SK-MEL-5 (cell line): ENCODE measurements at regions not wholly inside any gene's neighbourhood (a gene's known extent, or its start where the extent isn't known, plus 50 kb on each side); places are given as distances from the start of the nearest gene placed in this dataset.

Experiments used
- DNase-seq: peaks from one replicate; pipeline ENCODE4 v3.0.0-alpha.2; 2016; ENCODE audit warnings: low read depth, low spot score
- in situ Hi-C: cut with HindIII; loops from 2 replicates; pipeline ENCODE4 v1.10.0; 2016; ENCODE audit warnings: low sequenced_read_pairs, high pct_unique_total_duplicates, low pct_unique_long_range_greater_than_20kb

GRCh38 chr18:29012364-29012763 is 835.4 kb upstream of the CDH2 start:
- in situ Hi-C loops = no loop called here
- DNase-seq = no peak

GRCh38 chr18:29009250-29009803 is 832.4 kb upstream of the CDH2 start:
- in situ Hi-C loops = no loop called here
- no peak for DNase-seq

- in situ Hi-C loops = no loop called here
- no peak for DNase-seq
These were observed 831.9 kb upstream of the CDH2 start for GRCh38 chr18:29008809-29009208.

GRCh38 chr18:29007986-29008654 is 831.2 kb upstream of the CDH2 start:
- DNase-seq = no peak
- in situ Hi-C loops = no loop called here

GRCh38 chr18:29004921-29005320 is 828.0 kb upstream of the CDH2 start:
- in situ Hi-C loops = no loop called here

GRCh38 chr18:29003194-29003593 is 826.3 kb upstream of the CDH2 start:
- in situ Hi-C loops = no loop called here
- peak; percentile 7 for DNase-seq

More at GRCh38 chr18:29004921-29005320, 828.0 kb upstream of the CDH2 start:
- DNase-seq = no peak

- peak; percentile 9 for DNase-seq
- in situ Hi-C loops = no loop called here
These were observed 825.8 kb upstream of the CDH2 start for GRCh38 chr18:29002747-29003146.

- in situ Hi-C loops = no loop called here
These were observed 822.8 kb upstream of the CDH2 start for GRCh38 chr18:28999726-29000125.

GRCh38 chr18:28995319-28995718 is 818.4 kb upstream of the CDH2 start:
- in situ Hi-C loops = no loop called here
- no peak for DNase-seq

More at GRCh38 chr18:28999726-29000125, 822.8 kb upstream of the CDH2 start:
- DNase-seq = no peak

GRCh38 chr18:28984731-28985130 is 807.8 kb upstream of the CDH2 start:
- no peak for DNase-seq
- in situ Hi-C loops = no loop called here

GRCh38 chr18:28974504-28974903 is 797.6 kb upstream of the CDH2 start:
- in situ Hi-C loops = no loop called here
- no peak for DNase-seq

- in situ Hi-C loops = no loop called here
These were observed 796.4 kb upstream of the CDH2 start for GRCh38 chr18:28973324-28973723.

GRCh38 chr18:28972333-28972907 is 795.5 kb upstream of the CDH2 start:
- in situ Hi-C loops = no loop called here
- DNase-seq = no peak

More at GRCh38 chr18:28973324-28973723, 796.4 kb upstream of the CDH2 start:
- DNase-seq = no peak

- in situ Hi-C loops = no loop called here
- DNase-seq = no peak
These were observed 786.6 kb upstream of the CDH2 start for GRCh38 chr18:28963481-28963880.

- in situ Hi-C loops = no loop called here
- DNase-seq = peak; percentile 56
These were observed 784.8 kb upstream of the CDH2 start for GRCh38 chr18:28961669-28962228.

- in situ Hi-C loops = no loop called here
- DNase-seq = no peak
These were observed 783.2 kb upstream of the CDH2 start for GRCh38 chr18:28960146-28960545.

- in situ Hi-C loops = no loop called here
- DNase-seq = no peak
These were observed 775.4 kb upstream of the CDH2 start for GRCh38 chr18:28952339-28952738.

- in situ Hi-C loops = no loop called here
- DNase-seq = no peak
These were observed 771.0 kb upstream of the CDH2 start for GRCh38 chr18:28947900-28948299.

GRCh38 chr18:28946471-28946870 is 769.5 kb upstream of the CDH2 start:
- in situ Hi-C loops = no loop called here
- DNase-seq = no peak
